ENCODE measurements at regions not wholly inside any gene's neighbourhood (a gene's known extent, or its start where the extent isn't known, plus 50 kb on each side); places are given as distances from the start of the nearest gene placed in this dataset.

- no peak for DNase-seq
Measured at GRCh38 chr20:2238601-2239000, 57.2 kb upstream of the TGM3 start.

DNA sequence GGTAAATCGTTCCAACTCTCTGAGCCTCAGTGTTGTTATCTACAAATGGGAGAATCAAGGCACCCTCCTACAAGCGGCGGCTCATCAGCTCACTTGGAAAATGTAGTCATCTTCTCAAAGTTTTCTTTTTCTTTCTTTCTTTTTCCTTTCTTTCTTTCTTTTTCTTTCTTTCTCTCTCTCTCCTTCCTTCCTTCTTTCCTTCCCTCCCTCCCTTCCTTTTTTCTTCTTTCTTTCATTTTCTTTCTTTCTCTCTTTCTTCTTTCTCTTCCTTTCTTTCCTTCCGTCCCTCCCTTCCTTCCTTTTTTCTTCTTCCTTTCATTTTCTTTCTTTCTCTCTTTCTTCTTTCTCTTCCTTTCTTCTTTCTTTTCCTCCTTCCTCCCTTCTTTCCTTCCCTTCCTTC lies 55.0 kb upstream of the TGM3 start:
- no peak for DNase-seq

- DNase-seq = no peak
Measured at GRCh38 chr20:2242678-2243077, 53.1 kb upstream of the TGM3 start.

DNA sequence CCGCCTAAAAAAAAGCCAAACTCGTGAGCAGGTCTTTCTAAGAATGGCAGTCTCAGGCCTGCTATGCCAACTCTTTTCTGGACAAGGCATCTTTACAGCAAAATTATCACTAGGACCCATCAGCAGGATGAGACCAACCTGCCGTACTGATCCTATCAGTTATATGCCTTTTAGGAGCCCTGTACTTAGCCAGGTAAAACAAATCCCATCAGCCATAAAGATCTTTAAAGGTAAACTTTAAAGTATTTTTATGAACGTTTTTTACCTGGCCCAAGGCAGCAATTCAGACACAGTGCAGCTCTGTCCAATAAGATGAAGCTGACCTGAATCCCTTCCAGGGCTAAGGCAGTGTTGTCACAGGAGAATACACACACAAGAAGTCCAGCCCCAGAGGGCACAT lies 51.3 kb upstream of the TGM3 start:
- DNase-seq = no peak

- no peak for DNase-seq
Measured at GRCh38 chr20:2244993-2245392, 50.8 kb upstream of the TGM3 start.

- no peak for DNase-seq
Measured at GRCh38 chr20:2245637-2246036, 50.2 kb upstream of the TGM3 start.

Measured in NCI-H2227 treated with DMSO at 0.1 percent for 48 hours (cell line).